Neural progenitor cell (in vitro differentiated cells): ENCODE measurements at regions not wholly inside any gene's neighbourhood (a gene's known extent, or its start where the extent isn't known, plus 50 kb on each side); places are given as distances from the start of the nearest gene placed in this dataset.

Experiments used
- DNase-seq: peaks from one replicate; pipeline ENCODE4 v3.0.0-alpha.2; 2016; ENCODE audit warnings: low spot score
- H2AFZ ChIP-seq: fragments of 200-600 bp; sonication (generic); replicated peaks from 2 replicates; pipeline ENCODE4 v1.6.1; 2016; ENCODE audit warnings: antibody characterized with exemption
- H3F3A ChIP-seq: fragments of 200-600 bp; sonication (generic); 2 replicates; pipeline ENCODE4 v1.6.1; 2016; ENCODE audit warnings: antibody characterized with exemption, low read depth
- H3K27ac ChIP-seq: fragments of 200-600 bp; sonication (generic); 2 replicates; pipeline ENCODE4 v1.5.1; 2016; ENCODE audit warnings: mild to moderate bottlenecking
- H3K27me3 ChIP-seq: fragments of 200-600 bp; sonication (generic); 2 replicates; pipeline ENCODE4 v1.6.1; 2016; ENCODE audit warnings: mild to moderate bottlenecking, moderate library complexity
- H3K36me3 ChIP-seq: fragments of 200-600 bp; sonication (generic); 2 replicates; pipeline ENCODE4 v1.5.1; 2016
- H3K4me1 ChIP-seq: fragments of 200-600 bp; sonication (generic); 2 replicates; pipeline ENCODE4 v1.6.1; 2016; ENCODE audit warnings: mixed run types
- H3K4me2 ChIP-seq: fragments of 200-600 bp; sonication (generic); 2 replicates; pipeline ENCODE4 v1.6.1; 2016
- H3K4me3 ChIP-seq: fragments of 200-600 bp; sonication (generic); 2 replicates; pipeline ENCODE4 v1.5.1; 2016
- H3K79me2 ChIP-seq: fragments of 200-600 bp; sonication (generic); 2 replicates; pipeline ENCODE4 v1.6.1; 2016; ENCODE audit warnings: low read depth
- H3K9ac ChIP-seq: fragments of 200-600 bp; sonication (generic); 2 replicates; pipeline ENCODE4 v1.6.1; 2016
- H3K9me3 ChIP-seq: fragments of 200-600 bp; sonication (generic); 2 replicates; pipeline ENCODE4 v1.5.1; 2016; ENCODE audit warnings: low read depth
- H4K20me1 ChIP-seq: fragments of 200-600 bp; sonication (generic); 2 replicates; pipeline ENCODE4 v1.6.1; 2016; ENCODE audit warnings: low read depth
- H3K27ac Mint-ChIP-seq: 3 replicates; pipeline ENCODE4 v1.8.0; 2021; ENCODE audit warnings: mixed read lengths
- H3K27me3 Mint-ChIP-seq: 2 replicates; pipeline ENCODE4 v1.8.0; 2022; ENCODE audit warnings: low read depth, mild to moderate bottlenecking, inconsistent platforms, moderate library complexity, mixed read lengths; ENCODE audit not compliant: insufficient read depth
- H3K36me3 Mint-ChIP-seq: 3 replicates; pipeline ENCODE4 v1.8.0; 2021; ENCODE audit warnings: mixed read lengths
- H3K4me1 Mint-ChIP-seq: 3 replicates; pipeline ENCODE4 v1.8.0; 2021; ENCODE audit warnings: mixed read lengths
- H3K4me3 Mint-ChIP-seq: 3 replicates; pipeline ENCODE4 v1.8.0; 2021; ENCODE audit warnings: mild to moderate bottlenecking, moderate library complexity, mixed read lengths
- H3K9me3 Mint-ChIP-seq: 3 replicates; pipeline ENCODE4 v1.8.0; 2020; ENCODE audit warnings: mixed read lengths
- CTCF ChIP-seq: fragments of 200-600 bp; sonication (generic); IDR thresholded peaks from 2 replicates; pipeline ENCODE4 v1.5.1; 2017; ENCODE audit warnings: antibody characterized with exemption, mild to moderate bottlenecking
- EZH2 ChIP-seq: fragments of 200-600 bp; sonication (generic); IDR thresholded peaks from 2 replicates; pipeline ENCODE4 v1.6.1; 2017; ENCODE audit warnings: antibody characterized with exemption, mild to moderate bottlenecking, moderate library complexity
- EZH2phosphoT487 ChIP-seq: fragments of 200-600 bp; sonication (generic); IDR thresholded peaks from 2 replicates; pipeline ENCODE4 v1.6.1; 2017; ENCODE audit warnings: antibody characterized with exemption

- Histone ChIP-seq H3K27me3 (no peaks in the 10 kb centered on the region), H3K9ac (no peak overlapping the region), H3K4me1 (no peaks in the 10 kb centered on the region), H3K9me3 (no peaks in the 10 kb centered on the region), H4K20me1 (no peaks in the 10 kb centered on the region), H3K79me2 (no peaks in the 10 kb centered on the region), H3K27ac (no peak overlapping the region), H2AFZ (no peak overlapping the region), H3K36me3 (no peaks in the 10 kb centered on the region), H3K4me2 (no peak overlapping the region), H3F3A (no peaks in the 10 kb centered on the region), H3K4me3 (no peak overlapping the region)
- Mint-ChIP-seq H3K27me3 (peaks cover 3% of the 10 kb centered on the region), H3K4me3 (no peak overlapping the region), H3K4me1 (no peaks in the 10 kb centered on the region), H3K27ac (no peak overlapping the region), H3K9me3 (no peaks in the 10 kb centered on the region), H3K36me3 (no peaks in the 10 kb centered on the region)
- no peak for DNase-seq
- TF ChIP-seq CTCF (no peak), EZH2phosphoT487 (no peak), EZH2 (no peak)
These were observed 455.3 kb downstream of the ADRA2A start for GRCh38 chr10:111532139-111532538.

- H3K27me3 ChIP-seq: no peaks in the 10 kb centered on the region
- DNase-seq: no peak
- no peaks in the 10 kb centered on the region for H3F3A ChIP-seq
- Mint-ChIP-seq H3K27me3 (no peaks in the 10 kb centered on the region), H3K36me3 (no peaks in the 10 kb centered on the region), H3K27ac (no peak overlapping the region), H3K4me3 (no peak overlapping the region), H3K9me3 (no peaks in the 10 kb centered on the region), H3K4me1 (no peaks in the 10 kb centered on the region)
- no peak overlapping the region for H3K4me2 ChIP-seq
- no peaks in the 10 kb centered on the region for H3K4me1 ChIP-seq
- no peak overlapping the region for H3K4me3 ChIP-seq
- H3K79me2 ChIP-seq: no peaks in the 10 kb centered on the region
- H3K9me3 ChIP-seq: no peaks in the 10 kb centered on the region
- TF ChIP-seq EZH2 (no peak), EZH2phosphoT487 (no peak), CTCF (no peak)
- H4K20me1 ChIP-seq: no peaks in the 10 kb centered on the region
- H2AFZ ChIP-seq: no peak overlapping the region
- no peak overlapping the region for H3K27ac ChIP-seq
- H3K36me3 ChIP-seq: no peaks in the 10 kb centered on the region
- H3K9ac ChIP-seq: no peak overlapping the region
These were observed 462.4 kb downstream of the ADRA2A start for GRCh38 chr10:111539246-111539645.

GRCh38 chr10:111543854-111544253 lies 467.0 kb downstream of the ADRA2A start:
- Histone ChIP-seq H3K9me3 (no peaks in the 10 kb centered on the region), H3K4me3 (no peak overlapping the region), H2AFZ (no peak overlapping the region), H3K27ac (no peak overlapping the region), H3K79me2 (no peaks in the 10 kb centered on the region), H3K36me3 (no peaks in the 10 kb centered on the region), H3K9ac (no peak overlapping the region), H3K27me3 (no peaks in the 10 kb centered on the region), H3F3A (no peaks in the 10 kb centered on the region), H3K4me1 (no peaks in the 10 kb centered on the region), H3K4me2 (no peak overlapping the region), H4K20me1 (no peaks in the 10 kb centered on the region)
- Mint-ChIP-seq H3K36me3 (no peaks in the 10 kb centered on the region), H3K4me3 (no peak overlapping the region), H3K27me3 (no peaks in the 10 kb centered on the region), H3K27ac (no peak overlapping the region), H3K4me1 (no peaks in the 10 kb centered on the region), H3K9me3 (no peaks in the 10 kb centered on the region)
- no peak for TF ChIP-seq EZH2phosphoT487
- no peak for TF ChIP-seq EZH2
- DNase-seq: no peak

GRCh38 chr10:111545861-111546605 lies 469.2 kb downstream of the ADRA2A start:
- Mint-ChIP-seq H3K27ac (no peak overlapping the region), H3K36me3 (no peaks in the 10 kb centered on the region), H3K4me3 (no peak overlapping the region), H3K9me3 (no peaks in the 10 kb centered on the region), H3K27me3 (no peaks in the 10 kb centered on the region), H3K4me1 (no peaks in the 10 kb centered on the region)
- no peak for TF ChIP-seq EZH2
- no peak for TF ChIP-seq EZH2phosphoT487
- TF ChIP-seq CTCF: no peak
- Histone ChIP-seq H3K9me3 (no peaks in the 10 kb centered on the region), H3K36me3 (no peaks in the 10 kb centered on the region), H3K4me3 (no peak overlapping the region), H3K9ac (no peak overlapping the region), H3F3A (no peaks in the 10 kb centered on the region), H3K27ac (no peak overlapping the region), H4K20me1 (no peaks in the 10 kb centered on the region), H3K27me3 (no peaks in the 10 kb centered on the region), H2AFZ (no peak overlapping the region), H3K4me1 (no peaks in the 10 kb centered on the region), H3K4me2 (no peak overlapping the region), H3K79me2 (no peaks in the 10 kb centered on the region)
- no peak for DNase-seq
